ENCODE measurements at regions not wholly inside any gene's neighbourhood (a gene's known extent, or its start where the extent isn't known, plus 50 kb on each side); places are given as distances from the start of the nearest gene placed in this dataset.

- no peak for TF ChIP-seq CTCF (optimal IDR thresholded peaks at IDR 0.05 in 1 of 3, IDR thresholded peaks at IDR 0.05 in 1 of 3, conservative IDR thresholded peaks at IDR 0.05 in 1 of 3; ENCODE audit: extremely low read depth in 1 of 3, insufficient read depth in 2 of 3, low read length in 3 of 3)
- TF ChIP-seq EZH2 (IDR thresholded peaks at IDR 0.05; ENCODE audit: low read length), result no peak
Observed at GRCh38 chr3:159253860-159254259, 452.0 kb downstream of the MFSD1 start.
